ENCODE measurements at regions not wholly inside any gene's neighbourhood (a gene's known extent, or its start where the extent isn't known, plus 50 kb on each side); places are given as distances from the start of the nearest gene placed in this dataset.

DNA sequence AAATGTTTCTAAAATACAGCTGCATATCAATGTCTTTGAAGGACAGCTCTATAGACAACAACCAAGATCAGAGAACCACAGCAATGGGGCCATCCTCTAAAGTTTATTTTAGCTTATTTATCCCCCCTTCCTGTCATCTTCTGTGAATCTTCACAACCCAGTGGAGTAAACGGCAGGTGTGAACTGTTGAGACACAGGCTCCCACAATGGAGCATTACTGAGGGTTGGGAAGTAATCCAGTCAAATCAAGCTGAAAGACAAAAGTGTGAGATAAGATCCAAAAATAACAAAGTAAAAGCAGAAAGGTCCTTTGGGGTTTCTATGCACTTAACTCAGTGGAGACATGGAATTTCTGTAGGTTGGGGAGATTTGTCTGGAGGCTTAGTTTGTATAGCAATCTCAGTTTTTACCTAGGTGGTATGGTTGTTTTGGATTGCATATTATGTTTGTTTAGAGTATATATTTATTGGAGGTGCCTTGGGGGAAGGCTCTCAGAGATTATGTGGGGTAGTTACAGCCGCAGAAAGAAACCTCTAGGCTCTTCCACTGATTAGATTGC is 286.9 kb upstream of the ADGRL2 start:
- Histone ChIP-seq H3K27ac (no peak overlapping the region), H3K9me3 (ENCODE audit: low read depth) (no peaks in the 10 kb centered on the region), H3K4me2 (ENCODE audit: unreplicated experiment) (no peak overlapping the region), H3K4me1 (ENCODE audit: insufficient read depth) (no peaks in the 10 kb centered on the region), H3K36me3 (ENCODE audit: low read depth) (no peaks in the 10 kb centered on the region), H3K79me2 (ENCODE audit: insufficient read depth) (no peaks in the 10 kb centered on the region), H3K27me3 (replicated peaks; ENCODE audit: insufficient read depth) (peaks cover 4% of the 10 kb centered on the region; the same call in 1 of the 2 replicates), H3F3A (ENCODE audit: insufficient read depth) (no peaks in the 10 kb centered on the region), H3K4me3 (no peak overlapping the region), H4K20me1 (ENCODE audit: insufficient read depth) (no peaks in the 10 kb centered on the region), H3K9ac (no peak overlapping the region), H3K9me2 (ENCODE audit: insufficient read depth) (no peaks in the 10 kb centered on the region), H2AFZ (no peak overlapping the region)
- no peak for TF ChIP-seq EZH2 (IDR thresholded peaks at IDR 0.05; ENCODE audit: insufficient read depth, poor library complexity, severe bottlenecking)
- TF ChIP-seq EZH2phosphoT487 (IDR thresholded peaks at IDR 0.05; ENCODE audit: insufficient read depth, low read depth): no peak
- no peak for DNase-seq
- in situ Hi-C loops (cut with MboI): no loop called here
- WGBS, 2 experiments (ENCODE audit: low coverage in 1 of 2, low lambda C conversion rate in 2 of 2, missing lambda C conversion rate in 2 of 2): 53 to 57% methylated on average over 2 of the region's 2 CpGs

DNA sequence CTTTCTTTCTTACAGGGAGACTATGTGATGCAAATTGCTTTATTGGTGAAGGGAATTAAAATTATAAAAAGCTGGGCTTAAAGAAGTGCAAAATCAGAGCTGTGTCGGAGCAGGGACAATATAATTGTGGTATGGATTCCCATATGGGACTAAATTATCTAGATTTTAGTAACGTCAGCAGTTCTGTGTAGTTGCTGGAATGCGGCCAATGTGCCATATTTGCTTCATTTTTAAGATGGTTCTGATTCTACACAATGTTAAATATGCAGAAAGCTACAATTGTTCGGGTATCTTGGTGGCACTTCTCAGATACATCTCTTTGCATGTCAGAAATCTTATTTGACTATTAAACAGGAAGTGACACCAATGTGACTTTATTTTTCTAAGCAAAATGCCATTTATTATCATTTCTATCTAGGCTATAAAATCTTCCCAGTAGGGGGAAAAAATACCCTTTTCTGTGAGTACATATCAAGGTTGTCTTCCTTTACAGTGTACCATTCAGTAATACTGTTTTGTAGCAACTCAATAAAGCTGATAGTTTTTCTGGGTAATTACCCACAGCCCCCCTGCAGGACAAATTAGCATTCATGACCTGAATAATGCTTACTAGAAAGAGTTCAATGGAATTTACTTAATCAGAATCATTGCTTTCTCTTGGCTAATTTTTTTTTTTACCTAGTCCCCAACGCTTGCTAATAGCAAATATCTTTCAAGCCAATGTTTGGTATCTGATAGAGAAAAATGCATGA is 288.3 kb upstream of the ADGRL2 start:
- Histone ChIP-seq H3K9ac (no peak overlapping the region), H3K36me3 (ENCODE audit: low read depth) (no peaks in the 10 kb centered on the region), H3K27ac (no peak overlapping the region), H4K20me1 (ENCODE audit: insufficient read depth) (no peaks in the 10 kb centered on the region), H2AFZ (no peak overlapping the region), H3F3A (ENCODE audit: insufficient read depth) (no peaks in the 10 kb centered on the region), H3K4me1 (ENCODE audit: insufficient read depth) (no peaks in the 10 kb centered on the region), H3K9me3 (ENCODE audit: low read depth) (no peaks in the 10 kb centered on the region), H3K4me2 (ENCODE audit: unreplicated experiment) (no peak overlapping the region), H3K79me2 (ENCODE audit: insufficient read depth) (no peaks in the 10 kb centered on the region), H3K27me3 (replicated peaks; ENCODE audit: insufficient read depth) (0 out of 2 replicates have a peak, but pooled peaks cover 4% of the 10 kb centered on the region), H3K9me2 (ENCODE audit: insufficient read depth) (no peaks in the 10 kb centered on the region), H3K4me3 (no peak overlapping the region)
- WGBS, 2 experiments (ENCODE audit: low coverage in 1 of 2, low lambda C conversion rate in 2 of 2, missing lambda C conversion rate in 2 of 2): 30 to 35% methylated on average over 5 of the region's 5 CpGs
- TF ChIP-seq EZH2 (IDR thresholded peaks at IDR 0.05; ENCODE audit: insufficient read depth, poor library complexity, severe bottlenecking) (no peak), EZH2phosphoT487 (IDR thresholded peaks at IDR 0.05; ENCODE audit: insufficient read depth, low read depth) (no peak)
- no peak for DNase-seq
- in situ Hi-C loops (cut with MboI): no loop called here

GRCh38 chr1:81511281-81511680 is 289.5 kb upstream of the ADGRL2 start:
- no peaks in the 10 kb centered on the region for H3K36me3 ChIP-seq (ENCODE audit: low read depth)
- no peak overlapping the region for H3K9ac ChIP-seq
- H3K4me2 ChIP-seq (ENCODE audit: unreplicated experiment): no peak overlapping the region
- no peaks in the 10 kb centered on the region for H3K9me2 ChIP-seq (ENCODE audit: insufficient read depth)
- no peaks in the 10 kb centered on the region for H3F3A ChIP-seq (ENCODE audit: insufficient read depth)
- 72 to 73% methylated on average over 3 of the region's 3 CpGs for whole genome bisulfite sequencing, 2 experiments (ENCODE audit: low coverage in 1 of 2, low lambda C conversion rate in 2 of 2, missing lambda C conversion rate in 2 of 2)
- in situ Hi-C loops (cut with MboI): no loop called here
- no peaks in the 10 kb centered on the region for H3K9me3 ChIP-seq (ENCODE audit: low read depth)
- no peak overlapping the region for H2AFZ ChIP-seq
- H3K27me3 ChIP-seq (replicated peaks; ENCODE audit: insufficient read depth): no peaks in the 10 kb centered on the region
- no peak overlapping the region for H3K27ac ChIP-seq
- DNase-seq: no peak
- H3K4me3 ChIP-seq: no peak overlapping the region
- H3K79me2 ChIP-seq (ENCODE audit: insufficient read depth): no peaks in the 10 kb centered on the region
- no peaks in the 10 kb centered on the region for H4K20me1 ChIP-seq (ENCODE audit: insufficient read depth)
- TF ChIP-seq EZH2 (IDR thresholded peaks at IDR 0.05; ENCODE audit: insufficient read depth, poor library complexity, severe bottlenecking): no peak
- H3K4me1 ChIP-seq (ENCODE audit: insufficient read depth): no peaks in the 10 kb centered on the region

DNA sequence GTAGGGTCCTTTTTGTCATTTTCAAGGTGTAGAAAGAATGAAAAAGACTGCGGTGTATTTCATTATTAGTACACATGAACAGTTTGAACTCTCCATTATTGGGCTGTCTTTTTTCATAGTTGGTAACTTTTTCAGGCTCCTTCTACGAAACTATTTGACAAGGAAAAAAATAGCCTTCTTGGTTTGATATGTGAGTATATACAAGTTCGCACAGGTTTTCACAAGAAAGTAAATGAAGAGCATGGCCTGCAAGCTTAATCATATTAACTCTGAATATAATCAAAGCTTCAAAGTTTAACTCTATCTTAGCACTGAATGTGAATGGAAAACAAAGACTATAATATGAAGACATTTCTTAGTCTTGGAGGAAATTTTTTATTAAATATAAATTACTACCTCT is 290.0 kb upstream of the ADGRL2 start:
- Histone ChIP-seq H4K20me1 (ENCODE audit: insufficient read depth) (no peaks in the 10 kb centered on the region), H3K36me3 (ENCODE audit: low read depth) (no peaks in the 10 kb centered on the region), H3K4me3 (no peak overlapping the region), H3K9me3 (ENCODE audit: low read depth) (no peaks in the 10 kb centered on the region), H3K4me1 (ENCODE audit: insufficient read depth) (no peaks in the 10 kb centered on the region), H2AFZ (no peak overlapping the region), H3F3A (ENCODE audit: insufficient read depth) (no peaks in the 10 kb centered on the region), H3K9ac (no peak overlapping the region), H3K27ac (no peak overlapping the region), H3K27me3 (replicated peaks; ENCODE audit: insufficient read depth) (no peaks in the 10 kb centered on the region), H3K79me2 (ENCODE audit: insufficient read depth) (no peaks in the 10 kb centered on the region), H3K9me2 (ENCODE audit: insufficient read depth) (no peaks in the 10 kb centered on the region), H3K4me2 (ENCODE audit: unreplicated experiment) (no peak overlapping the region)
- WGBS, 2 experiments (ENCODE audit: low coverage in 1 of 2, low lambda C conversion rate in 2 of 2, missing lambda C conversion rate in 2 of 2): 62 to 75% methylated on average over 3 of the region's 3 CpGs
- in situ Hi-C loops (cut with MboI): no loop called here
- no peak for DNase-seq
- TF ChIP-seq EZH2phosphoT487 (IDR thresholded peaks at IDR 0.05; ENCODE audit: insufficient read depth, low read depth) (no peak), EZH2 (IDR thresholded peaks at IDR 0.05; ENCODE audit: insufficient read depth, poor library complexity, severe bottlenecking) (no peak)

All from GM23248 (cell line).